Right renal pelvis (tissue), 4 donors: ENCODE measurements at regions not wholly inside any gene's neighbourhood (a gene's known extent, or its start where the extent isn't known, plus 50 kb on each side); places are given as distances from the start of the nearest gene placed in this dataset.

Source experiments
- DNase-seq, 4 donors: peaks; one replicate each; pipeline ENCODE4 v3.0.0-alpha.2; 2013; ENCODE audit warnings: low read depth in 4 of 4, low spot score in 3 of 4, missing footprints in 1 of 4

- no peak for DNase-seq
These were observed 140.0 kb upstream of the GPC1 start for GRCh38 chr2:240295256-240296103.

- no peak for DNase-seq
These were observed 139.4 kb upstream of the GPC1 start for GRCh38 chr2:240296104-240296406.

GRCh38 chr2:240296476-240297255 lies 138.8 kb upstream of the GPC1 start:
- DNase-seq = no peak

GRCh38 chr2:240297256-240298116 lies 138.0 kb upstream of the GPC1 start:
- DNase-seq = no peak

GRCh38 chr2:240298117-240298790 lies 137.2 kb upstream of the GPC1 start:
- DNase-seq = no peak

GRCh38 chr2:240298803-240299709 lies 136.4 kb upstream of the GPC1 start:
- DNase-seq = no peak

- no peak for DNase-seq
These were observed 135.8 kb upstream of the GPC1 start for GRCh38 chr2:240299710-240300068.

GRCh38 chr2:240300261-240300821 lies 135.1 kb upstream of the GPC1 start:
- DNase-seq = no peak

GRCh38 chr2:240300840-240301239 lies 134.6 kb upstream of the GPC1 start:
- no peak for DNase-seq

GRCh38 chr2:240301256-240301795 lies 134.1 kb upstream of the GPC1 start:
- no peak for DNase-seq

- DNase-seq = no peak
These were observed 133.4 kb upstream of the GPC1 start for GRCh38 chr2:240302041-240302440.

GRCh38 chr2:240302933-240303595 lies 132.4 kb upstream of the GPC1 start:
- DNase-seq = no peak

GRCh38 chr2:240303896-240304745 lies 131.3 kb upstream of the GPC1 start:
- no peak for DNase-seq

GRCh38 chr2:240304746-240305161 lies 130.7 kb upstream of the GPC1 start:
- DNase-seq = no peak

GRCh38 chr2:240305369-240305962 lies 130.0 kb upstream of the GPC1 start:
- no peak for DNase-seq

- no peak for DNase-seq
These were observed 129.3 kb upstream of the GPC1 start for GRCh38 chr2:240306185-240306584.

- DNase-seq = no peak
These were observed 127.3 kb upstream of the GPC1 start for GRCh38 chr2:240308111-240308651.
